SU-DHL-6 (cell line): ENCODE measurements at regions not wholly inside any gene's neighbourhood (a gene's known extent, or its start where the extent isn't known, plus 50 kb on each side); places are given as distances from the start of the nearest gene placed in this dataset.
"Not testable (repeated sequence)": the region's sequence is repeated elsewhere in the genome, so short reads cannot be mapped to it uniquely, and the experiment has no call there.

Source experiments
- H2AFZ ChIP-seq: fragments of 200-600 bp; sonication (generic); 2 replicates; pipeline ENCODE4 v1.6.1; 2014; ENCODE audit warnings: low read depth, mild to moderate bottlenecking, moderate library complexity, mixed read lengths, antibody characterized with exemption, low read length; ENCODE audit not compliant: severe bottlenecking
- H3F3A ChIP-seq: fragments of 200-600 bp; shearing (Covaris generic); 2 replicates; pipeline ENCODE4 v1.6.0; 2016; ENCODE audit warnings: antibody characterized with exemption, mild to moderate bottlenecking; ENCODE audit not compliant: insufficient read depth
- H3K27ac ChIP-seq: fragments of 200-600 bp; sonication (generic); 2 replicates; pipeline ENCODE4 v1.5.1; 2016; ENCODE audit warnings: low read depth, mild to moderate bottlenecking, low read length, moderate library complexity, mixed read lengths
- H3K27me3 ChIP-seq: fragments of 200-600 bp; sonication (generic), shearing (Covaris generic); 2 replicates; pipeline ENCODE4 v1.6.0; 2014; ENCODE audit warnings: mild to moderate bottlenecking, low read length
- H3K36me3 ChIP-seq: fragments of 200-600 bp; sonication (generic); 2 replicates; pipeline ENCODE4 v1.6.1; 2014; ENCODE audit warnings: mild to moderate bottlenecking, low read length, mixed read lengths
- H3K4me2 ChIP-seq: fragments of 300-600, 200-600 bp; shearing (Covaris generic), sonication (generic); 2 replicates; pipeline ENCODE4 v1.6.0; 2014; ENCODE audit warnings: low read length, low read depth, mild to moderate bottlenecking; ENCODE audit not compliant: poor library complexity, severe bottlenecking
- H3K4me3 ChIP-seq: fragments of 200-600 bp; sonication (generic); 2 replicates; pipeline ENCODE4 v1.5.1; 2014; ENCODE audit warnings: antibody characterized with exemption, low read length, mild to moderate bottlenecking, mixed read lengths; ENCODE audit not compliant: insufficient read depth, poor library complexity, severe bottlenecking
- H3K79me2 ChIP-seq: fragments of 200-600 bp; sonication (generic); 2 replicates; pipeline ENCODE4 v1.6.1; 2014; ENCODE audit warnings: mild to moderate bottlenecking, low read length, moderate library complexity; ENCODE audit not compliant: insufficient read depth
- H3K9ac ChIP-seq: fragments of 200-600 bp; sonication (generic); 2 replicates; pipeline ENCODE4 v1.7.0; 2014; ENCODE audit warnings: mild to moderate bottlenecking, low read length
- H3K9me2 ChIP-seq: fragments of 200-600 bp; sonication (generic); replicated peaks from 2 replicates; pipeline ENCODE4 v1.6.1; 2014; ENCODE audit warnings: low read length; ENCODE audit not compliant: insufficient read depth
- H3K9me3 ChIP-seq: fragments of 200-600 bp; sonication (generic); 2 replicates; pipeline ENCODE4 v1.6.1; 2014; ENCODE audit warnings: low read length, mixed read lengths; ENCODE audit not compliant: insufficient read depth
- H4K20me1 ChIP-seq: fragments of 200-600 bp; sonication (generic); 2 replicates; pipeline ENCODE4 v1.6.1; 2014; ENCODE audit warnings: low read depth, mild to moderate bottlenecking, antibody characterized with exemption, low read length, moderate library complexity, mixed read lengths
- CTCF ChIP-seq: fragments of 200-600 bp; sonication (generic); IDR thresholded peaks from one replicate; pipeline ENCODE4 v1.5.1; 2017; ENCODE audit warnings: antibody characterized with exemption, mild to moderate bottlenecking, low read length, moderate library complexity; ENCODE audit not compliant: insufficient read depth, poor library complexity, severe bottlenecking
- EZH2phosphoT487 ChIP-seq: fragments of 200-600 bp; sonication (generic), shearing (Covaris generic); conservative IDR thresholded peaks from 2 replicates; pipeline ENCODE4 v1.6.1; 2018; ENCODE audit warnings: mild to moderate bottlenecking, antibody characterized with exemption, low read length, moderate library complexity, mixed read lengths

- Histone ChIP-seq H3K9ac (no peak overlapping the region), H3F3A (no peaks in the 10 kb centered on the region), H3K27me3 (no peaks in the 10 kb centered on the region), H3K36me3 (no peaks in the 10 kb centered on the region), H3K4me2 (no peak overlapping the region), H3K9me3 (no peaks in the 10 kb centered on the region), H4K20me1 (no peaks in the 10 kb centered on the region), H2AFZ (no peak overlapping the region), H3K27ac (no peak overlapping the region), H3K9me2 (no peaks in the 10 kb centered on the region), H3K4me3 (no peak overlapping the region), H3K79me2 (no peaks in the 10 kb centered on the region)
- TF ChIP-seq EZH2phosphoT487, result no peak
- TF ChIP-seq CTCF, result no peak
These were observed 242.7 kb upstream of the SFSWAP start for GRCh38 chr12:131468206-131468605.

GRCh38 chr12:131469945-131470344 is 240.9 kb upstream of the SFSWAP start:
- not testable (repeated sequence) for H3K36me3 ChIP-seq, H3K9me3 ChIP-seq, H3K27me3 ChIP-seq, H3K27ac ChIP-seq, H3K9ac ChIP-seq, H4K20me1 ChIP-seq, H3K4me2 ChIP-seq, H3F3A ChIP-seq, H2AFZ ChIP-seq, H3K79me2 ChIP-seq, H3K9me2 ChIP-seq, H3K4me3 ChIP-seq

- H3K4me2 ChIP-seq, result no peak overlapping the region
- no peak overlapping the region for H3K9ac ChIP-seq
- no peaks in the 10 kb centered on the region for H4K20me1 ChIP-seq
- no peaks in the 10 kb centered on the region for H3K36me3 ChIP-seq
- H3K4me3 ChIP-seq, result no peak overlapping the region
- no peaks in the 10 kb centered on the region for H3K27me3 ChIP-seq
- H2AFZ ChIP-seq, result no peak overlapping the region
- H3K9me3 ChIP-seq, result no peaks in the 10 kb centered on the region
- no peak overlapping the region for H3K27ac ChIP-seq
- TF ChIP-seq EZH2phosphoT487 (no peak), CTCF (no peak)
- H3K79me2 ChIP-seq, result no peaks in the 10 kb centered on the region
- H3F3A ChIP-seq, result no peaks in the 10 kb centered on the region
- no peaks in the 10 kb centered on the region for H3K9me2 ChIP-seq
These were observed 239.5 kb upstream of the SFSWAP start for GRCh38 chr12:131471271-131471905.

GRCh38 chr12:131471946-131472732 is 238.8 kb upstream of the SFSWAP start:
- Histone ChIP-seq H3K4me3 (no peak overlapping the region), H3K9ac (no peak overlapping the region), H3K36me3 (no peaks in the 10 kb centered on the region), H3K79me2 (no peaks in the 10 kb centered on the region), H3F3A (no peaks in the 10 kb centered on the region), H3K27ac (no peak overlapping the region), H2AFZ (no peak overlapping the region), H3K27me3 (no peaks in the 10 kb centered on the region), H3K9me3 (no peaks in the 10 kb centered on the region), H3K4me2 (no peak overlapping the region), H4K20me1 (no peaks in the 10 kb centered on the region), H3K9me2 (no peaks in the 10 kb centered on the region)
- TF ChIP-seq EZH2phosphoT487 (no peak), CTCF (no peak)
